ENCODE measurements at regions not wholly inside any gene's neighbourhood (a gene's known extent, or its start where the extent isn't known, plus 50 kb on each side); places are given as distances from the start of the nearest gene placed in this dataset.
"Not testable (repeated sequence)": the region's sequence is repeated elsewhere in the genome, so short reads cannot be mapped to it uniquely, and the experiment has no call there.

GRCh38 chr12:28023156-28023887 lies 50.8 kb upstream of the PTHLH start:
- in situ Hi-C loops (cut with HindIII; ENCODE audit: low sequenced_read_pairs) = no loop called here

DNA sequence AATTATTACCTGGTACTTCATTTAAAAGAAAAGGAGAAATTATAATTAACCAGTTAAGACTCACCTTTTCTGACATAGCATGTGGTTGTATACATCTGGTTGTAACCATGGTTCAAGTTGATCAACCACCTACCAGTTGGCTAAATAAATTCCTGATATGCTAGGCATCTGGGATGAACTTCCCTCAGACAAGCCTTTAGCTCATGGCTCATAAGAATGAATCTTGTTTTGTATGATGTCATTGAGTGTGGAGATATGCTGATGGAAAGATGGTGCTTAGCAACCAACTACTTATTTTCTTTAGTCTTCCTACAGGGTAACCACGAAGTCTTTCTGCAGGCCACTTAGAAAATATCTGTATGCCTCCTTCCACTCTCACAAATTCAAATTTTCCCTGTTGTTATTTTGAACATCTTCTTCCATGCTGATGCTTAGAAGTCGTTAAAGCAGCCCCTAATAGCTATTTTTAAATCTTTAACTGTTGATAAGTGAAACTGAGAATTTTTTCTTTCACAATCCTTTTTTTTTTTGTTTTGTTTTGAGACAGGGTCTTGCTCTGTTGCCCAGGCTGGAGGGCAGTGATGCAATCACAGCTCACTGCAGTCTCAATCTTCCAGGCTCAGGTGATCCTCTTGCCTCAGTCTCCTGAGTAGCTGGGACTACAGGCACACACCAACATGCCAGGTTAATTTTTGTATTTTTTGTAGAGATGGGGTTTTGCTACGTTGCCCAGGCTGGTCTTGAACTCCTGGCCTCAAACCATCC lies 51.9 kb upstream of the PTHLH start:
- in situ Hi-C loops (cut with HindIII; ENCODE audit: low sequenced_read_pairs) = no loop called here

GRCh38 chr12:28025821-28026505 lies 53.4 kb upstream of the PTHLH start:
- in situ Hi-C loops (cut with HindIII; ENCODE audit: low sequenced_read_pairs) = no loop called here

- in situ Hi-C loops (cut with HindIII; ENCODE audit: low sequenced_read_pairs) = no loop called here
Measured at GRCh38 chr12:28026701-28027100, 54.2 kb upstream of the PTHLH start.

DNA sequence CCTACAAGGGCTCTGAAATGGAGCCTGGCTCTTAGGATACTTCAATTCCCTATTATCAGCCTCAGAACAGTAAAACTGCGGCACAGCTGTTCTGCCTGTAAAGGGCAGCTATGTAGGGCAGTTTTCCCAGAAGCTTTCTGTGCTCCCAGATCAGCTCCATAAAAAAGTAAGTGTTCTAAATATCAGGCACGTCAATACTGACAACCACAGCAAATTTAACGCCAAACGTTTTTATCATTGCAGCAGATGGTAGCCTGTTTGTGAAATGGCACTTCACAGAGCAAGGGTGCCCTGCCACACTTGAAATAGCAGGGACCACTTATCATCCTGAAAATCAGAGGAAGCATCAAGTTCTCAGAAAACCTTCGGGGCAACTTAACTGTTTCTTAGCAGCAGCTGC lies 54.8 kb upstream of the PTHLH start:
- in situ Hi-C loops (cut with HindIII; ENCODE audit: low sequenced_read_pairs) = no loop called here

- in situ Hi-C loops (cut with HindIII; ENCODE audit: low sequenced_read_pairs) = no loop called here
Measured at GRCh38 chr12:28027947-28028724, 55.6 kb upstream of the PTHLH start.

- in situ Hi-C loops (cut with HindIII; ENCODE audit: low sequenced_read_pairs) = no loop called here
Measured at GRCh38 chr12:28032811-28033537, 60.4 kb upstream of the PTHLH start.

GRCh38 chr12:28033538-28033915 lies 61.0 kb upstream of the PTHLH start:
- in situ Hi-C loops (cut with HindIII; ENCODE audit: low sequenced_read_pairs) = no loop called here

- in situ Hi-C loops (cut with HindIII; ENCODE audit: low sequenced_read_pairs) = no loop called here
Measured at GRCh38 chr12:28034271-28034670, 61.7 kb upstream of the PTHLH start.

GRCh38 chr12:28035500-28035899 lies 63.0 kb upstream of the PTHLH start:
- in situ Hi-C loops (cut with HindIII; ENCODE audit: low sequenced_read_pairs) = no loop called here

- in situ Hi-C loops (cut with HindIII; ENCODE audit: low sequenced_read_pairs) = no loop called here
Measured at GRCh38 chr12:28036940-28037339, 64.4 kb upstream of the PTHLH start.

DNA sequence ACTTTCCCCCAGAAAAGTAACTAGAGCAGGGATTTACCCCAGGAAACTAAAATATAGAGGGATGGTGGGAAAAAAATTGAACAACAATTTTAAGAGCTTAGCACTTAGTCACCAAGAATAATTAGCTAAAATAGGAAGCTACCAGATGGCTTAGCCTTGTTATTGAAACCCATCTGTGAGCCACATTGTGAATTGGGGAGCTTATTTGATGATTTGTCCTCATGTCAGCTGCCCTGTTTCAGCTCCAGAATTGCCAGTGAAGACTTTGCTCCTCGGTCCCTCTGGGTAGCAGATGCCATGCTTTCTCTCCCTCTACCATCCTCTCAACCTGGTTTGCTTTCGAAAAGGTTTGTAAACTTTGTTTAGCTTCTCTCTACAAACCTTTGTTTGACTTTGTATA lies 67.7 kb upstream of the PTHLH start:
- in situ Hi-C loops (cut with HindIII; ENCODE audit: low sequenced_read_pairs) = no loop called here

DNA sequence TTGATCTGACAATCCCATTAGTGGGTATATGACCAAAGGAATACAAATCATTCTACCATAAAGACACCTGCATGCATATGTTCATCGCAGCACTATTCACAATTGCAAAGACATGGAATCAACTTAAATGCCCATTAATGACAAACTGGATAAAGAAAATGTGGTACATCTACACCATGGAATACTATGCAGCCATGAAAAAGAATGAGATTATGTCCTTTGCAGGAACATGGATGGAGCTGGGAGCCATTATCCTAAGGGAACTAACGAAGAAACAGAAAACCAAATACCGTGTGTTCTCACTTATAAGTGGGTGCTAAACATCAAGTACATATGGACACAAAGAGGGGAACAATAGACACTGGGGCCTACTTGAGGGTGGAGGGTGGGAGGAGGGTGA lies 74.1 kb upstream of the PTHLH start:
- in situ Hi-C loops (cut with HindIII; ENCODE audit: low sequenced_read_pairs) = not testable (repeated sequence)

DNA sequence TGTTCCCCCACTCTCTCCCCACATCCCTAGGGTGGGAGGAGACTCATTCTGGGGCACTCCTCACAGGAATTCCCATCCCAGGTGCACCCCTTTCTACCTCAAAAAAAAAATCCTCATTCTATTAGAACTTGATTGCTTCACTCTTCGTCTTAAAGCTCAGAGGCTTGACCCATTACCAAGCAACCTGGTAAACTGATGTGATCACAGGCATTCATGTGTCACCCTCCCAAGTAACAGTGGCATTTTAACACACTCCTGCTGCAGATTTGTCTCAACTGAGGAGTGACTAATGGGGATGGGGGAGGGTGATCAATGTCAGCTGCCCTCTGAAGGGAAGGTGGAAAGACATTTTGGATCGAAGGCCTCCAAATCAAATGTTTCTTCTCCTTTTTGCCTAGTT lies 78.1 kb upstream of the PTHLH start:
- in situ Hi-C loops (cut with HindIII; ENCODE audit: low sequenced_read_pairs) = no loop called here

DNA sequence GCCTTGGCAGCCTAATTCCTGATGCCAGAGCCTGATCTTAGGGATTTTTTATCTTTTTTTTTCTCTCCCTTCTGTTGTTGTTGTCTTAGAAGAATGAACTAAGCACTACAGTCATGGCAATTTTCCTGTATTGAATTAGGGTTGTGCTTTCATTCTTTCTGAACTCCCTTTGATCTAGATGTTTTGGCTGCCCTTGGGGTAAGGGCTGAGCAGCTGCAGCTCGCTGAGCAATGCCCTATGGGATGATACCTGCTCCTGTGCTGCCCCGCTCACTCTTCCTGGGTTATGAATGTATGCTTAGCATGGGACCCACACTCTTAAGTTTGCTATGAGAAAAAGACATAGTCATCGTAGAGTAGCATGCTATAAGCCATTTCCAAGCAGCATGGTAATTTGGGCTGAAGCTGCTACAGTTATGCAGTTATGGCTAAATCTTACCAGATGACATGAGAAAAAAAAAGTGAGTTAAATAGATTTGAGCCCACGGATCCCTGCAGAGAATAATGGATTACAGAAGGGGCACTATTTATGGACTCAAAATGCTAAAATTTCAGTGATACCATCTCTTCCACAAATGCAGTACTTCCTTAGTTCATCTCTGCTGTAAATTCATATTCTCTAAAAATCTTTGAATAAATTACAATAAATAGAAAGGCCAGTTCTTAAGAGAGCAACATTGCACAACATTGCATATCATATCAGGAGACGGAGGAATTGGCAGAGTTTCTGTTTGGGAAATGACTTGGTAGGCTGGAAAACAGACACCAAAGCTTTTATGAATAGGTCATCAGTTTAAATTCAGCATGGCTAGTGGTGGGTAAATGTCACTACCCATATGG lies 79.2 kb upstream of the PTHLH start:
- in situ Hi-C loops (cut with HindIII; ENCODE audit: low sequenced_read_pairs) = no loop called here

DNA sequence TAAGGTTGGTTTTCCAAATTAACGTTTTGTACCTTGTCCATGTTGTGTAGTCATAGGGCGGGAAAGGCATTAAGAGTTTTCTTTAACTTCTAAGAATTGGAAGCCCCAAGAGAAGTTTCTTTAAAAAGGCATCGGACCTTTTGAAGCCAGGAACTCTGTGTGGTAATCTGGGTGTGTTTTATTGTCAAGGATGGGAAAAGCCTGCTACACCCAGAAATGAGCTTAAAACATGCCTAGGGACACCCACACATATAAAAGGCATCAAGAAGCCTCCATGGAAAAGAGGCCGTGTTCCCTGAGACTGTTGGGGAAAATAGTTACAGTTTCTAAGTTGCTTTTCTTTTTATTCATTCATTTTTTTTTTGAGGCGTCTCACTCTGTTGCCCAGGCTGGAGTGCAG lies 81.0 kb upstream of the PTHLH start:
- in situ Hi-C loops (cut with HindIII; ENCODE audit: low sequenced_read_pairs) = no loop called here

GRCh38 chr12:28054583-28054982 lies 82.0 kb upstream of the PTHLH start:
- in situ Hi-C loops (cut with HindIII; ENCODE audit: low sequenced_read_pairs) = no loop called here

- in situ Hi-C loops (cut with HindIII; ENCODE audit: low sequenced_read_pairs) = no loop called here
Measured at GRCh38 chr12:28057856-28058615, 85.5 kb upstream of the PTHLH start.

DNA sequence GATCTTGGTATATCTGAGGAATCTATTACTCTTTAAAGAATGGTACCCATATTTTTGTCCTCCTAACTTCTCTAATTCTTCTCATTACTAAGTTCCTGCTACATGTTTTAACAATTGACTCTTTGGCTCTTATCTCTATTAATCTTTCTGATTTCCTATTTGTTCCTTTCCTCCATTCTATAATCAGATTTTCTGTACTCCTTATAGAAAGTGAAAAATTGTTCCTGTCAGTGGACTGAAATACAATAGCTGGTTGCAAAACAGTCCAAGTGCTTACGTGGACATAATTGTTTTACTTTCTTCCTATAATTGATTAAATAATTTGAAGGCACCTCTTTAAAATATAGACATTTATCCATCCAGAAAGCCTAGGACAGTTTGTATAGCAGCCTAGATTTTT lies 86.7 kb upstream of the PTHLH start:
- in situ Hi-C loops (cut with HindIII; ENCODE audit: low sequenced_read_pairs) = no loop called here

Data from endothelial cell of hepatic sinusoid (primary cell).